ENCODE measurements at regions not wholly inside any gene's neighbourhood (a gene's known extent, or its start where the extent isn't known, plus 50 kb on each side); places are given as distances from the start of the nearest gene placed in this dataset.

GRCh38 chr5:97618721-97619120 lies 435.7 kb upstream of the RIOK2 start:
- Histone ChIP-seq H3K36me3 (no peaks in the 10 kb centered on the region), H3K27ac (no peak overlapping the region), H3K27me3 (no peaks in the 10 kb centered on the region), H3K9me3 (no peaks in the 10 kb centered on the region), H3K4me3 (no peak overlapping the region), H3K4me1 (no peaks in the 10 kb centered on the region)
- DNase-seq = no peak
- TF ChIP-seq POLR2A (IDR thresholded peaks at IDR 0.05) = no peak
- TF ChIP-seq, protein P1, sequence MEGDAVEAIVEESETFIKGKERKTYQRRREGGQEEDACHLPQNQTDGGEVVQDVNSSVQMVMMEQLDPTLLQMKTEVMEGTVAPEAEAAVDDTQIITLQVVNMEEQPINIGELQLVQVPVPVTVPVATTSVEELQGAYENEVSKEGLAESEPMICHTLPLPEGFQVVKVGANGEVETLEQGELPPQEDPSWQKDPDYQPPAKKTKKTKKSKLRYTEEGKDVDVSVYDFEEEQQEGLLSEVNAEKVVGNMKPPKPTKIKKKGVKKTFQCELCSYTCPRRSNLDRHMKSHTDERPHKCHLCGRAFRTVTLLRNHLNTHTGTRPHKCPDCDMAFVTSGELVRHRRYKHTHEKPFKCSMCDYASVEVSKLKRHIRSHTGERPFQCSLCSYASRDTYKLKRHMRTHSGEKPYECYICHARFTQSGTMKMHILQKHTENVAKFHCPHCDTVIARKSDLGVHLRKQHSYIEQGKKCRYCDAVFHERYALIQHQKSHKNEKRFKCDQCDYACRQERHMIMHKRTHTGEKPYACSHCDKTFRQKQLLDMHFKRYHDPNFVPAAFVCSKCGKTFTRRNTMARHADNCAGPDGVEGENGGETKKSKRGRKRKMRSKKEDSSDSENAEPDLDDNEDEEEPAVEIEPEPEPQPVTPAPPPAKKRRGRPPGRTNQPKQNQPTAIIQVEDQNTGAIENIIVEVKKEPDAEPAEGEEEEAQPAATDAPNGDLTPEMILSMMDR (IDR thresholded peaks at IDR 0.05) = no peak
- intact Hi-C loops (cut with DNase I; ENCODE audit: low total_unique reads) = no loop called here

GRCh38 chr5:97623441-97623840 lies 440.4 kb upstream of the RIOK2 start:
- H3K36me3 ChIP-seq = no peaks in the 10 kb centered on the region
- no peak overlapping the region for H3K4me3 ChIP-seq
- no peak overlapping the region for H3K27ac ChIP-seq
- DNase-seq = no peak
- no peaks in the 10 kb centered on the region for H3K27me3 ChIP-seq
- TF ChIP-seq POLR2A (IDR thresholded peaks at IDR 0.05) = no peak
- TF ChIP-seq, protein P1 (IDR thresholded peaks at IDR 0.05) = no peak
- intact Hi-C loops (cut with DNase I; ENCODE audit: low total_unique reads) = no loop called here
- H3K4me1 ChIP-seq = no peaks in the 10 kb centered on the region
- H3K9me3 ChIP-seq = no peaks in the 10 kb centered on the region

DNA sequence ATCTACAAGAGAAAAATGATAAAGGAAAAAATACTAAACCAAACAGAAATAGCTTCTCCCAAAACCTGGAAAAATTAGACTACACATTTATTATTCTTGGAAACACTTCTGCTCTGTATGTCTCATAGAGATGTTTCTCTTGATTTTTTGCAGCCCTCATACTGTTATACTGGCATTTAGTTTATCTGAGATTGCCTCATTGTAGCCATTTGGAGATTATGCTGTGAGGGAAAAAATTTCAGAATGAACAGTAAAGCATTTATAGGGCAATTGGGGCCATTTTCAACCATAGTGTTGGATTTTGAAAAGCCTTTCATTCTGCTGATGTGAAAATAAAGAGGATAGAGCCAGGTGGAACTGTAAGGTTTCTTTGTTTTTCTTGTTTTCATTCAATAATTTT lies 441.8 kb upstream of the RIOK2 start:
- H3K4me1 ChIP-seq = no peaks in the 10 kb centered on the region
- no peaks in the 10 kb centered on the region for H3K36me3 ChIP-seq
- intact Hi-C loops (cut with DNase I; ENCODE audit: low total_unique reads) = no loop called here
- H3K27me3 ChIP-seq = no peaks in the 10 kb centered on the region
- no peak for TF ChIP-seq POLR2A (IDR thresholded peaks at IDR 0.05)
- TF ChIP-seq, protein P1 (IDR thresholded peaks at IDR 0.05) = no peak
- no peak overlapping the region for H3K27ac ChIP-seq
- H3K4me3 ChIP-seq = no peak overlapping the region
- no peaks in the 10 kb centered on the region for H3K9me3 ChIP-seq
- DNase-seq = no peak

GRCh38 chr5:97627272-97627671 lies 444.2 kb upstream of the RIOK2 start:
- H3K27ac ChIP-seq = no peak overlapping the region
- TF ChIP-seq POLR2A (IDR thresholded peaks at IDR 0.05) = no peak
- TF ChIP-seq, protein P1 (IDR thresholded peaks at IDR 0.05) = no peak

GRCh38 chr5:97628031-97628430 lies 445.0 kb upstream of the RIOK2 start:
- DNase-seq = no peak
- no peaks in the 10 kb centered on the region for H3K4me1 ChIP-seq
- H3K27ac ChIP-seq = no peak overlapping the region
- H3K27me3 ChIP-seq = no peaks in the 10 kb centered on the region
- intact Hi-C loops (cut with DNase I; ENCODE audit: low total_unique reads) = no loop called here
- no peak overlapping the region for H3K4me3 ChIP-seq
- no peaks in the 10 kb centered on the region for H3K9me3 ChIP-seq
- H3K36me3 ChIP-seq = no peaks in the 10 kb centered on the region
- TF ChIP-seq POLR2A (IDR thresholded peaks at IDR 0.05) = no peak
- TF ChIP-seq, protein P1 (IDR thresholded peaks at IDR 0.05) = no peak

More at GRCh38 chr5:97627272-97627671, 444.2 kb upstream of the RIOK2 start:
- intact Hi-C loops (cut with DNase I; ENCODE audit: low total_unique reads) = no loop called here
- Histone ChIP-seq H3K9me3 (no peaks in the 10 kb centered on the region), H3K27me3 (no peaks in the 10 kb centered on the region), H3K4me1 (no peaks in the 10 kb centered on the region), H3K4me3 (no peak overlapping the region), H3K36me3 (no peaks in the 10 kb centered on the region)
- no peak for DNase-seq

All from uterus (tissue), 3 donors.